ENCODE measurements at regions not wholly inside any gene's neighbourhood (a gene's known extent, or its start where the extent isn't known, plus 50 kb on each side); places are given as distances from the start of the nearest gene placed in this dataset.
"Not testable (repeated sequence)": the region's sequence is repeated elsewhere in the genome, so short reads cannot be mapped to it uniquely, and the experiment has no call there.

- peak; percentile 5 for DNase-seq (ENCODE audit: low spot score)
These were observed 84.0 kb upstream of the BMP2K start for GRCh38 chr4:78691971-78692821.

- no peak for DNase-seq (ENCODE audit: low spot score)
These were observed 83.4 kb upstream of the BMP2K start for GRCh38 chr4:78692822-78693170.

GRCh38 chr4:78693777-78694456 is 82.2 kb upstream of the BMP2K start:
- no peak for DNase-seq (ENCODE audit: low spot score)

GRCh38 chr4:78694457-78694787 is 81.7 kb upstream of the BMP2K start:
- no peak for DNase-seq (ENCODE audit: low spot score)

GRCh38 chr4:78695910-78696309 is 80.2 kb upstream of the BMP2K start:
- no peak for DNase-seq (ENCODE audit: low spot score)

GRCh38 chr4:78703079-78703478 is 73.1 kb upstream of the BMP2K start:
- no peak for DNase-seq (ENCODE audit: low spot score)

- DNase-seq (ENCODE audit: low spot score) = no peak
These were observed 71.8 kb upstream of the BMP2K start for GRCh38 chr4:78704317-78704716.

- DNase-seq (ENCODE audit: low spot score) = peak; percentile 34
These were observed 71.0 kb upstream of the BMP2K start for GRCh38 chr4:78704981-78705683.

GRCh38 chr4:78706302-78706701 is 69.8 kb upstream of the BMP2K start:
- no peak for DNase-seq (ENCODE audit: low spot score)

GRCh38 chr4:78707268-78707667 is 68.9 kb upstream of the BMP2K start:
- no peak for DNase-seq (ENCODE audit: low spot score)

GRCh38 chr4:78707793-78708192 is 68.4 kb upstream of the BMP2K start:
- DNase-seq (ENCODE audit: low spot score) = no peak

- DNase-seq (ENCODE audit: low spot score) = peak; percentile 34
These were observed 65.6 kb upstream of the BMP2K start for GRCh38 chr4:78710536-78710935.

- no peak for DNase-seq (ENCODE audit: low spot score)
These were observed 64.5 kb upstream of the BMP2K start for GRCh38 chr4:78711676-78712075.

- not testable (repeated sequence) for DNase-seq (ENCODE audit: low spot score)
These were observed 61.6 kb upstream of the BMP2K start for GRCh38 chr4:78714598-78714997.

- DNase-seq (ENCODE audit: low spot score) = not testable (repeated sequence)
These were observed 60.8 kb upstream of the BMP2K start for GRCh38 chr4:78715372-78715771.

GRCh38 chr4:78717712-78718111 is 58.4 kb upstream of the BMP2K start:
- not testable (repeated sequence) for DNase-seq (ENCODE audit: low spot score)

GRCh38 chr4:78720204-78720603 is 55.9 kb upstream of the BMP2K start:
- DNase-seq (ENCODE audit: low spot score) = no peak

- no peak for DNase-seq (ENCODE audit: low spot score)
These were observed 55.0 kb upstream of the BMP2K start for GRCh38 chr4:78720994-78721677.

- no peak for DNase-seq (ENCODE audit: low spot score)
These were observed 54.4 kb upstream of the BMP2K start for GRCh38 chr4:78721747-78722146.

GRCh38 chr4:78722320-78722719 is 53.8 kb upstream of the BMP2K start:
- DNase-seq (ENCODE audit: low spot score) = no peak

- DNase-seq (ENCODE audit: low spot score) = no peak
These were observed 53.3 kb upstream of the BMP2K start for GRCh38 chr4:78722878-78723277.
